H1 (cell line): ENCODE measurements at regions not wholly inside any gene's neighbourhood (a gene's known extent, or its start where the extent isn't known, plus 50 kb on each side); places are given as distances from the start of the nearest gene placed in this dataset.

Experiments used
- ASH2L ChIP-seq: fragments of 200-600, 300-600 bp; sonication (generic); IDR thresholded peaks from one replicate; pipeline ENCODE4 v1.7.1; 2017; ENCODE audit warnings: low read length
- ATF3 ChIP-seq: IDR thresholded peaks from 2 replicates; pipeline ENCODE4 v1.6.1; 2011; ENCODE audit warnings: low read depth, mild to moderate bottlenecking, low read length; ENCODE audit not compliant: insufficient read depth
- CBX5 ChIP-seq: fragments of 300-800, 300-1000 bp; sonication (generic); IDR thresholded peaks from 2 replicates; pipeline ENCODE4 v1.7.1; 2016; ENCODE audit warnings: antibody characterized with exemption, low read length, low read depth
- CBX8 ChIP-seq: fragments of 300-800, 300-1000 bp; sonication (generic); IDR thresholded peaks from 2 replicates; pipeline ENCODE4 v1.7.1; 2016; ENCODE audit warnings: low read depth, low read length, borderline replicate concordance
- CTCF ChIP-seq, 3 experiments: IDR thresholded peaks; 1 replicate in 2 of 3; 2 replicates in 1 of 3; pipeline versions ENCODE4 v1.5.1 to v1.6.1; 2011; ENCODE audit warnings: low read length in 3 of 3, mild to moderate bottlenecking in 3 of 3, inconsistent platforms in 2 of 3, low read depth in 1 of 3, moderate library complexity in 1 of 3; ENCODE audit not compliant: insufficient read depth in 1 of 3; ENCODE audit errors: control extremely low read depth in 1 of 3
- GABPA ChIP-seq: IDR thresholded peaks from 2 replicates; pipeline ENCODE4 v1.6.1; 2011; ENCODE audit warnings: mild to moderate bottlenecking, low read length, moderate library complexity, borderline replicate concordance; ENCODE audit not compliant: insufficient read depth
- NRF1 ChIP-seq: IDR thresholded peaks from 2 replicates; pipeline ENCODE4 v1.6.1; 2011; ENCODE audit warnings: mild to moderate bottlenecking, low read depth, low read length, improper control_type of control experiment
- POLR2A ChIP-seq, 2 experiments: IDR thresholded peaks; 1 replicate in 1 of 2; 2 replicates in 1 of 2; pipeline ENCODE4 v1.6.1; 2011; ENCODE audit warnings: low read depth in 2 of 2, low read length in 2 of 2, mild to moderate bottlenecking in 2 of 2; ENCODE audit errors: control extremely low read depth in 1 of 2
- RFX5 ChIP-seq: IDR thresholded peaks from 2 replicates; pipeline ENCODE4 v1.6.1; 2011; ENCODE audit warnings: low read depth, low read length, improper control_type of control experiment, borderline replicate concordance
- RXRA ChIP-seq: IDR thresholded peaks from 2 replicates; pipeline ENCODE4 v1.6.1; 2011; ENCODE audit warnings: low read depth, mild to moderate bottlenecking, low read length, moderate library complexity; ENCODE audit not compliant: insufficient read depth
- SIN3A ChIP-seq, 2 experiments: IDR thresholded peaks in 1 of 2; conservative IDR thresholded peaks in 1 of 2; 2 replicates each; pipeline ENCODE4 v1.6.1; 2011 to 2012; ENCODE audit warnings: low read length in 2 of 2, improper control_type of control experiment in 1 of 2, low read depth in 1 of 2, mild to moderate bottlenecking in 1 of 2
- SP1 ChIP-seq: IDR thresholded peaks from 2 replicates; pipeline ENCODE4 v1.6.1; 2011; ENCODE audit warnings: low read depth, low read length
- TBP ChIP-seq: IDR thresholded peaks from 2 replicates; pipeline ENCODE4 v1.6.1; 2011; ENCODE audit warnings: low read depth, low read length, improper control_type of control experiment
- TF ChIP-seq, protein P1 (sequence below): IDR thresholded peaks from 2 replicates; pipeline ENCODE4 v1.6.1; 2012; ENCODE audit warnings: inconsistent platforms

DNA sequence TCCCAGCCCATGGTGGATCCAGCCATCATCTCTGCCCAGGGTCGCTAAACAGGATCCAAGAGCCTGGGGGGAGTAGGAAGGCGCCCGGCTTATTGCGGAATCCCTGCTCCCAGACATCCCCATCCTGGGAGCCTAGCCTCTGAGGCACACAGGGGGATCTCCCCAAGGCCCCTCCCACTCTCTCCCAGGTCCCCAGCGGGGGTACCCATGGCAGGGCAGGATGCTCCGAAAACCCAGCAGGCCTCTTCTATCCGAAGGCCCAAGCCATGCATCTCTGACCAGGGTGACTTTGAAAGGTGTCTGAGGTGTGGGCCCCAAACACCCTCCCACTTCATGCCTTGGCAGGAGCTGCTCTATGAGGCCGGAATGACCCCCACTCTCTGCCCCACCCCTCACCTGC lies 81.7 kb upstream of the RUFY1 start:
- TF ChIP-seq TBP (no peak), CTCF (IDR thresholded peaks at IDR 0.05; ENCODE audit: control extremely low read depth in 1 of 3, insufficient read depth in 1 of 3, low read depth in 1 of 3, low read length in 3 of 3) (no peak), SP1 (no peak), CBX8 (no peak), NRF1 (no peak), RXRA (no peak), GABPA (no peak), ATF3 (no peak), CBX5 (no peak), RFX5 (no peak), POLR2A (IDR thresholded peaks at IDR 0.05; ENCODE audit: control extremely low read depth in 1 of 2, low read depth in 2 of 2, low read length in 2 of 2) (no peak), ASH2L (no peak), SIN3A (conservative IDR thresholded peaks at IDR 0.05 in 1 of 2, IDR thresholded peaks at IDR 0.05 in 1 of 2; ENCODE audit: low read depth in 1 of 2, low read length in 2 of 2) (no peak)
- TF ChIP-seq, protein P1, sequence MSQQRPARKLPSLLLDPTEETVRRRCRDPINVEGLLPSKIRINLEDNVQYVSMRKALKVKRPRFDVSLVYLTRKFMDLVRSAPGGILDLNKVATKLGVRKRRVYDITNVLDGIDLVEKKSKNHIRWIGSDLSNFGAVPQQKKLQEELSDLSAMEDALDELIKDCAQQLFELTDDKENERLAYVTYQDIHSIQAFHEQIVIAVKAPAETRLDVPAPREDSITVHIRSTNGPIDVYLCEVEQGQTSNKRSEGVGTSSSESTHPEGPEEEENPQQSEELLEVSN: no peak
